ENCODE measurements at regions not wholly inside any gene's neighbourhood (a gene's known extent, or its start where the extent isn't known, plus 50 kb on each side); places are given as distances from the start of the nearest gene placed in this dataset.

DNA sequence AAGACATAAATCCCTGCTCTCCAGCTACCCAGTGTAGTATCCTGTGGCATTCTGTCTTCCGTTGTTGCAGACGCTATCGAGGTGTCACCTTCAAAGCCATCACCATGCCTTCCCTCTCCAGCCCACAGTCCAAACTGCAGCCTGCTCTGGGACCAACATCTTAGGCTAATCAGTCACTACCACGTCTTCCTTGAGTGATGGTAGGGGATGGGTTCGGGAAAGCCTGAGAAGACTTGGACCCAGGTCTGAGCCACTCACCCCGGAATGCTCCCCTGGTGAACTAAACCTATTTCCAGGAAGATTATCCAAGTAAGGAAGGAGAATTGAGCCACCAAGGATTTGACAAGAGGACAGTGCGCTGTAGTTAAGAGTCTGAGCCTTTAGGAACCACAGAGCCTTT is 52.9 kb upstream of the IRX1 start:
- no peak overlapping the region for H3K4me3 ChIP-seq
- no peaks in the 10 kb centered on the region for H3K27me3 ChIP-seq
- TF ChIP-seq POLR2AphosphoS5 (IDR thresholded peaks at IDR 0.05) (no peak), POLR2A (IDR thresholded peaks at IDR 0.05) (no peak)
- TF ChIP-seq, protein P1, sequence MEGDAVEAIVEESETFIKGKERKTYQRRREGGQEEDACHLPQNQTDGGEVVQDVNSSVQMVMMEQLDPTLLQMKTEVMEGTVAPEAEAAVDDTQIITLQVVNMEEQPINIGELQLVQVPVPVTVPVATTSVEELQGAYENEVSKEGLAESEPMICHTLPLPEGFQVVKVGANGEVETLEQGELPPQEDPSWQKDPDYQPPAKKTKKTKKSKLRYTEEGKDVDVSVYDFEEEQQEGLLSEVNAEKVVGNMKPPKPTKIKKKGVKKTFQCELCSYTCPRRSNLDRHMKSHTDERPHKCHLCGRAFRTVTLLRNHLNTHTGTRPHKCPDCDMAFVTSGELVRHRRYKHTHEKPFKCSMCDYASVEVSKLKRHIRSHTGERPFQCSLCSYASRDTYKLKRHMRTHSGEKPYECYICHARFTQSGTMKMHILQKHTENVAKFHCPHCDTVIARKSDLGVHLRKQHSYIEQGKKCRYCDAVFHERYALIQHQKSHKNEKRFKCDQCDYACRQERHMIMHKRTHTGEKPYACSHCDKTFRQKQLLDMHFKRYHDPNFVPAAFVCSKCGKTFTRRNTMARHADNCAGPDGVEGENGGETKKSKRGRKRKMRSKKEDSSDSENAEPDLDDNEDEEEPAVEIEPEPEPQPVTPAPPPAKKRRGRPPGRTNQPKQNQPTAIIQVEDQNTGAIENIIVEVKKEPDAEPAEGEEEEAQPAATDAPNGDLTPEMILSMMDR (IDR thresholded peaks at IDR 0.05) = no peak
- intact Hi-C loops (cut with DNase I; ENCODE audit: low total_unique reads) = no loop called here
- no peaks in the 10 kb centered on the region for H3K4me1 ChIP-seq
- no peak overlapping the region for H3K27ac ChIP-seq
- H3K36me3 ChIP-seq = no peaks in the 10 kb centered on the region
- DNase-seq (ENCODE audit: low spot score in 2 of 2) = no peak
- H3K9me3 ChIP-seq = no peaks in the 10 kb centered on the region

DNA sequence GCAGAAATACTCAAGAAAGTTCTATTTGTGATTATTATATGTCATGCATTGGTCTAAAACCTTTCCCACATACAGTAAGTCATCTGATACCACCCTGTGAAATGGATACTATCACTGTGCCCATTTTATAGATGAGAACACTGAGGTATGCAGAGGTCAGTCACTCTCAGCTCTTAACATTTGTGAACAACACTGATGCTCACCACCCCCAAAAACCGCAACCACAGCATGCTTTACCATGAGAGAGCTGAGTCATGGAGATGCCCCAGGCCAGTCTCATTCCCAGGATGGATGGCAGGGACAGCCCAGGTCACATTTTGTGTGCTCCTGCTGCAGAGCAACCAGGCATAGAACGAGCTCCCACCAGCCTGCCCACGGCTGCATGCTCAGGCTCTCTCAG is 53.5 kb upstream of the IRX1 start:
- intact Hi-C loops (cut with DNase I; ENCODE audit: low total_unique reads) = no loop called here

DNA sequence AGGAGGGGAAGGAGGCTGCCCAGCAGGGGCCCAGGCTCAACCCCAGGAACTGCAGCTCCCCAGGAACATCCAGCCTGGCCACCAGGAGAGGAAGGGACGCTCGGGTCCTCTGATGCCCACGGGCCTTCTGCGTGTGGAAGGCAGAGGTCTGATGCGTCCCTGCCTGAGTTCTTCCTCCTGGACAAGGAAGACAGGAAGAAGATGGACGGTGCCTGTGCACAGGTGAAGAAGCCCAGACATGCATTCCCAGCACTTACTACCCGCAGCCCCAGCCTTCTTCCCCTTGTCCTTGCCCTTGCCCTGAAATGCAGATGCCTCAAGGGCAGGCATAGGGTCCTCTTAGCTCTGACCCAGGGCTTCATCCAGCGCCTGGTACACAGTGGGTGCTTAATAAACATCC is 56.7 kb upstream of the IRX1 start:
- TF ChIP-seq POLR2A (IDR thresholded peaks at IDR 0.05) (no peak), POLR2AphosphoS5 (IDR thresholded peaks at IDR 0.05) (no peak)
- TF ChIP-seq, protein P1 (IDR thresholded peaks at IDR 0.05) = no peak
- Histone ChIP-seq H3K4me3 (no peak overlapping the region), H3K27ac (no peak overlapping the region), H3K4me1 (no peaks in the 10 kb centered on the region), H3K27me3 (no peaks in the 10 kb centered on the region), H3K9me3 (peaks cover 5 to 6% of the 10 kb centered on the region in 2 donors), H3K36me3 (no peaks in the 10 kb centered on the region)
- intact Hi-C loops (cut with DNase I; ENCODE audit: low total_unique reads) = no loop called here
- DNase-seq (ENCODE audit: low spot score in 2 of 2) = no peak

More for the DNA sequence above, 53.5 kb upstream of the IRX1 start:
- no peaks in the 10 kb centered on the region for H3K36me3 ChIP-seq
- TF ChIP-seq POLR2AphosphoS5 (IDR thresholded peaks at IDR 0.05) (no peak), POLR2A (IDR thresholded peaks at IDR 0.05) (no peak)
- TF ChIP-seq, protein P1 (IDR thresholded peaks at IDR 0.05) = no peak
- no peak for DNase-seq (ENCODE audit: low spot score in 2 of 2)
- no peaks in the 10 kb centered on the region for H3K9me3 ChIP-seq
- no peak overlapping the region for H3K4me3 ChIP-seq
- no peak overlapping the region for H3K27ac ChIP-seq
- H3K27me3 ChIP-seq = no peaks in the 10 kb centered on the region
- no peaks in the 10 kb centered on the region for H3K4me1 ChIP-seq

DNA sequence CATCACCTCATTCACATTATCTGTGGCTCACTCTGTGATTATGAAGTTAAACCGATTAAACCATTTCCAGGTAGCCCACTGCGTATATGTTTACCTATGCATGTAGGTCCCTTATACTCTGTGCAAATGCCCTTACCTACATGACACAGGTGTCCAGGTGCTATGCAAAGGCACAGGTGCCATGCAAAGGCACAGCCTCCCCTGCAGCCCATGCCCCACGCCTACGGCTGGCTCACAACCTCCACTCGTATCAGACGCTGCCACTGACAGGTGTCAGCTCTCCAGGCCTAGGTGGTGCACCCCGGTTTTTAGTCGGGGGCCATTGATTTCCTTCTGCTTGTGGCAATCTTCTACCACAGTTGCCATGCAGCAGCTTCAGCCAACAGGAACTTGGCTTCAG is 57.7 kb upstream of the IRX1 start:
- no peak overlapping the region for H3K4me3 ChIP-seq
- no peaks in the 10 kb centered on the region for H3K27me3 ChIP-seq
- H3K36me3 ChIP-seq = no peaks in the 10 kb centered on the region
- no peaks in the 10 kb centered on the region for H3K4me1 ChIP-seq
- TF ChIP-seq POLR2A (IDR thresholded peaks at IDR 0.05) (no peak), POLR2AphosphoS5 (IDR thresholded peaks at IDR 0.05) (no peak)
- TF ChIP-seq, protein P1 (IDR thresholded peaks at IDR 0.05) = no peak
- H3K9me3 ChIP-seq = peaks cover 5 to 6% of the 10 kb centered on the region in 2 donors
- no peak for DNase-seq (ENCODE audit: low spot score in 2 of 2)
- H3K27ac ChIP-seq = no peak overlapping the region
- intact Hi-C loops (cut with DNase I; ENCODE audit: low total_unique reads) = no loop called here

DNA sequence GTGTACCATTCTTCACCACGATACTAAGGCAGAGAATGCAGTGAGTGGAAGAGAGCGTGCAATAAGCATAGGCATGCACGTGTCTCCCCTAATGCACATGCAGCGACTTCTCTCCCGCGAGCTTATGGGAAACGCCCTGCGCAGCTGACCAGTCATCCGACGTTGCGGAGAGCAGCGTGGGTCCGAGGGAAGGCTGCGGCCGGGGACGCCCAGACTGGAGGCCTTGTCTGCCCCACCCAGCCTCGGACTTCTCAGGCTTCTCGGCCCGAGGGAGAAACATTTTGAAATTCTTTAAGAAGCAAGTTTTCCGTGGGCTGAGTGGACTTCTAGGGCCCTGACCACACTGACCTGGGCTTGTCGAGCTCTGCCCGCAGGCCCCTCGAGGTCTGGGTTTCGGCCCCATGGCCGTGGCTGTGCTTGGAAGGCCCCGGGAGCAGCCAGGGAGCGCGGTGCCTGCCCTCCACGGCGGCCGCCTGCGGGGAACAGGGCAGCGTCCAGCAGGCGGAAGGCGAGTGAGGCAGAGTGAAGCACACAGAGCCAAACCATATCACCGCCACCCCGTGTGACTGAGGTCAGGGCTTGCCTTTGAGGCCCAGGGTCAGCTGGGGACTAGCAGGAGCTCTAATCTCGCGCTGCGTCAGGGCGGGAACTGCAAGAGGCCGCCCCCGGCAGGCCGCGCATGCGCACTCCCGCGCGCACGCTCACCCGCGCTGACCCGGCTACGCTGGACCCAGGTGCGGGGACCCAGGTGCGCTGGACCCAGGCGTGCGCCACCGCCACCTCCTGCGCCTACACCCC is 60.0 kb upstream of the IRX1 start:
- Histone ChIP-seq H3K4me3 (no peak overlapping the region), H3K4me1 (no peaks in the 10 kb centered on the region), H3K9me3 (peaks cover 5 to 6% of the 10 kb centered on the region in 2 donors), H3K27me3 (no peaks in the 10 kb centered on the region), H3K27ac (no peak overlapping the region), H3K36me3 (no peaks in the 10 kb centered on the region)
- TF ChIP-seq, protein P1 (IDR thresholded peaks at IDR 0.05) = no peak
- TF ChIP-seq POLR2A (IDR thresholded peaks at IDR 0.05) = no peak
- no peak for TF ChIP-seq POLR2AphosphoS5 (IDR thresholded peaks at IDR 0.05)
- intact Hi-C loops (cut with DNase I; ENCODE audit: low total_unique reads) = no loop called here
- DNase-seq (ENCODE audit: low spot score in 2 of 2) = no peak

All from breast epithelium (tissue), 4 donors.